C4-2B (cell line): ENCODE measurements at regions not wholly inside any gene's neighbourhood (a gene's known extent, or its start where the extent isn't known, plus 50 kb on each side); places are given as distances from the start of the nearest gene placed in this dataset.

Experiments used
- H3K27ac ChIP-seq: fragments of 450-650 bp; 2 replicates; pipeline ENCODE4 v1.5.1; 2017
- ZFX ChIP-seq: fragments of 450-650 bp; IDR thresholded peaks from 2 replicates; pipeline ENCODE4 v1.6.1; 2017
- TF ChIP-seq, protein P1 (sequence below): fragments of 450-650 bp; conservative IDR thresholded peaks from 2 replicates; pipeline ENCODE4 v1.5.1; 2017; ENCODE audit warnings: mild to moderate bottlenecking

DNA sequence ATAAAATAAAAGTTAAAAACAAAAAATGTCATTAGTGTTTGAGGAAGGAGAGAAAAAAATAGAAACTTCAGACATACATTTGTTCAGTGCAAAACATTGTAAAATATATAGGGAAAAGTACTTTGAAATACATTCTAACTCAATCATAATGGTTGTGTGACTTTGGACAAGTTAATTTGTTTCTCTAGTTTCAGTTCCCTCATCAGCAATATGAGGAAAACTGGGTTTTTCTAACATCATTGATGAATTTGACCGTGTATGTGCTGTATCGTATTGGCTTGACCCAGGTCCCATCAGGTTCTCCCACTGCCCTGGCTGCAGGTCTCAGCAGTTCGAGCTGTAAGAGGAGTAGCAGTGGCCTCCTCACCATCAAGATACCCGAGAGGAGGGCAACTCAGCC, 173.9 kb upstream of the ATF7IP start:
- no peak overlapping the region for H3K27ac ChIP-seq
- TF ChIP-seq, protein P1, sequence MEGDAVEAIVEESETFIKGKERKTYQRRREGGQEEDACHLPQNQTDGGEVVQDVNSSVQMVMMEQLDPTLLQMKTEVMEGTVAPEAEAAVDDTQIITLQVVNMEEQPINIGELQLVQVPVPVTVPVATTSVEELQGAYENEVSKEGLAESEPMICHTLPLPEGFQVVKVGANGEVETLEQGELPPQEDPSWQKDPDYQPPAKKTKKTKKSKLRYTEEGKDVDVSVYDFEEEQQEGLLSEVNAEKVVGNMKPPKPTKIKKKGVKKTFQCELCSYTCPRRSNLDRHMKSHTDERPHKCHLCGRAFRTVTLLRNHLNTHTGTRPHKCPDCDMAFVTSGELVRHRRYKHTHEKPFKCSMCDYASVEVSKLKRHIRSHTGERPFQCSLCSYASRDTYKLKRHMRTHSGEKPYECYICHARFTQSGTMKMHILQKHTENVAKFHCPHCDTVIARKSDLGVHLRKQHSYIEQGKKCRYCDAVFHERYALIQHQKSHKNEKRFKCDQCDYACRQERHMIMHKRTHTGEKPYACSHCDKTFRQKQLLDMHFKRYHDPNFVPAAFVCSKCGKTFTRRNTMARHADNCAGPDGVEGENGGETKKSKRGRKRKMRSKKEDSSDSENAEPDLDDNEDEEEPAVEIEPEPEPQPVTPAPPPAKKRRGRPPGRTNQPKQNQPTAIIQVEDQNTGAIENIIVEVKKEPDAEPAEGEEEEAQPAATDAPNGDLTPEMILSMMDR: no peak
- TF ChIP-seq ZFX: no peak

DNA sequence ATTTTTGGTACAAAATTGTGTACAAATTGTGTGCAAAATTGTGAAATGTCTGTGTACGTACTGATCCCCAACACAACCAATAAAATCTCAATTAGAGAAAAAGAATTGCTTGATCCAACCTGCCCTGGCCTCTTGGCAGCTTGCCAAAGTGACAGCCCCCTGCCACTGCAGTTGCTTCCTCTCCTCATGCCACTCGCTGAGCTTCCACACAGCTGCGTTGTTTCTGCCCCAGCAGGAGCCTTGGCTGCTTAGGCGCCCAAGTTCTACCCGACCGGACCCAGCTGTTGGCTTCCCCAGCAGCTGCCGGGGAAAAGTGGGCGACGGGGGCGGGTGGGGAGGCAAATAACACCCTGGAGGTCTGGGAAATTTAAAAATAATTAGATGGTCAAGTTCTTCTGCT, 171.8 kb upstream of the ATF7IP start:
- TF ChIP-seq, protein P1: no peak
- TF ChIP-seq ZFX: no peak
- no peak overlapping the region for H3K27ac ChIP-seq

DNA sequence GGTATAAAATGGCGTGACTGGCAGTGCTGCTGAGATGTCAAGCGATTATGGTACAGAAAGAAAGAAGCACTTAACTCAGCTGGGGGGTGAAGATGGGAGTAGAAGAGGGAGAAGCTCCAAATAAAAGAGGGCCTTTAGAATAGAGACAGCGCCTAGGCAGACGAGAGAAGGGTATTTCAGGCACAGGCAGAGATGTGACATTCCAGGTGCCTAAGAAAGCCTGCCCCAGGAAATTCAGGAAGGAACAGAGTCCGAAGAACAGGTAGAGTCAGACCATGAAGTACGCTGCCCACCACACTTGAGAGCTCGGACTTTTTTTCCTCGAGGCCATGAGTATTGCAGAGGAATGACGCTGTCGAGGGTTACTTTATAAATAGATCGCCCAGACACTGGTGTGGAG, 170.9 kb upstream of the ATF7IP start:
- H3K27ac ChIP-seq: no peak overlapping the region
- TF ChIP-seq ZFX: no peak
- TF ChIP-seq, protein P1: no peak

DNA sequence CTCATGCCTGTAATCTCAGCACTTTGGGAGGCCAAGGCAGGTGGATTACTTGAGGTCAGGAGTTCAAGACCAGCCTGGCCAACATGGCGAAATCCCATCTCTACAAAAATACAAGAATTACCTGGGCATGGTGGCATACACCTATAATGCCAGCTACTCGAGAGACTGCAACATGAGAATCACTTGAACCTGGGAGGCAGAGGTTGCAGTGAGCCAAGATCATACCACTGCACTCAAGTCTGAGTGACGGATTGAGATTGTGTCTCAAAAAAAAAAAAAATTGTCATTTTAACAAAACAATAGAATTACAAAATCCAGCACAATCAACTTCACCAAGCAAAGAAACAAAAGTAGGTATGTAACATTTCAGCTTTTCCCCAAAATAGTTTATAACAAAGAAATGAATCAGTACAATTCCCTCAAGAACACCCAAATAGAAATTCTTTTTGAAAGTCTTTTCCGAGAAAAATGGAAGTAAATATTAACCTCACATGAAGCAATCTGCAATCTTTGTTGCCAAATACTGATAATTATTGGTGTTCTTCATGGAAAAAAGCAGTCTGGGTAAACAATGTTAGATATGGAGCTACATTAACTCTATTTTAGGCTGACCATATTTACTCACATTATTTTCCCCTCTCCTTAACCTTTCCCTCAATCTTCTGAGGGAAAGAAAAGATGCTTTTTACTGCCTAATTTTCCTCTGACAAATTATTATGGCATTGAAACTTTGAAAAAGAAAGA, 165.9 kb upstream of the ATF7IP start:
- no peak overlapping the region for H3K27ac ChIP-seq
- TF ChIP-seq ZFX: no peak
- TF ChIP-seq, protein P1: no peak

DNA sequence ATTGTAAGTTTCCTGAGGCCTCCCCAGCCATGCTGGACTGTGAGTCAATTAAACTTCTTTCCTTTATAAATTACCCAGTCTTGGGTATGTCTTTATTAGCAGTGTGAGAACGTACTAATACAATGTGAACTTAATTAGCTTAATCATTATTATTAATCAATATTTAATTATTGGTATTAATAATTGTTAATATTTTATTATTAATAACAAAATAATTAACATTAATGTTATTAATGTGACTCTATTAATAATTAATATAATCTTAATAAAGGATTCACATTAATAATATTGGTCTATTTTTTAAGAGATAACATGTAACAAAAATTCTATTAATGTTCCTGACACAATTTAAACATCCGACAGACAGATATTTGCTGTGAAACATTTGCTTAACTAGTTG, 164.9 kb upstream of the ATF7IP start:
- TF ChIP-seq, protein P1: no peak
- no peak for TF ChIP-seq ZFX
- H3K27ac ChIP-seq: no peak overlapping the region

DNA sequence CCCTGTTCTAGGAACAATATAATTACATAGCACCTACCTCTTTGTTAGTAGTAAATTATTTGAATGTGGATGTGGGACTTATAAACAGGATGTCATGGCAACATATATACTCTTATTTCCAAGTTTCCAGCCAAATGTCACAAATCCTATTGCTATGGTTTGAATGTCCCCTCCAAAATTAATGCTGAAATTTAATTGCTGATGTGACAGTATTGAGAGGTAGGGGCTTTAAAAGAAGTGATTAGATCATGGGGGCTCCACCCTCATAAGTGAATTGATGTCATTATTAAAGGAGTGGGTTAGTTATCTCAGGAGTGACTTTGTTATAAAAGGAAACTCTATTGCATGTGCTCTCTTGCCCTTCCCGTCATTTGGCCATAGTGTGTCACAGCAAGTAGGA, 164.2 kb upstream of the ATF7IP start:
- H3K27ac ChIP-seq: no peak overlapping the region
- TF ChIP-seq, protein P1: no peak
- no peak for TF ChIP-seq ZFX

DNA sequence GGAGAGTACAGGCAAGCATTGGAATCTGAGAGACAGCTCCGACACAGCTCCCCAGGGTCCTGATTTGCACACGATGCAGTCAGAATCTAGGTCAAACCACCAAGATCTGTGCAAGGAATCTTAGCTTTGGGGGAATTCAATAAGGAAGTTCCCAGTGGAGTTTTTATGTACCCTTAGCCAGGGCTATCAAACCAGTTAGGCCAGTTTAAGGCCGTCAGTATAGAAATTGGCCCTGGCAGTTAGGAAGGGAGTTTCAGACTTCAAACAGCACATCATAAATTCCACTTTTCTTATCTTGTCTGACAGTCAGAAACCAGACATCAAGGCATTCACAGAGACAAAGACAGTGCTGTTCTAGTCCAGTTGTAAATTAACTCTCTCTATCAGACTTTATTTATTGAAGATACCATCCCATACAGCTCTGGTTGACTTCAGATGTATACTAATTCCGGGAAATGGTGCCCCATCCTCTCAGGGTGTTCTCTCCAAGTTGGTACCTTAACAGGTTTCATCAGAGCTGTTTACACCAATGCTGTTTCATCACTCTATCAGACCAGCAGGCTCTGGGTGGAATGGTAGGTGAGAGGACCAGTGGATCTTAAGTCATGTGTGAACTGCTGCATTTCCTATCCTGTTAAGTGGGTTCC, 157.5 kb upstream of the ATF7IP start:
- TF ChIP-seq, protein P1: no peak
- no peak for TF ChIP-seq ZFX
- H3K27ac ChIP-seq: peak overlapping the region; percentile 62; the same call in 1 of the 2 replicates
